Fibroblast of pulmonary artery (primary cell): ENCODE measurements at regions not wholly inside any gene's neighbourhood (a gene's known extent, or its start where the extent isn't known, plus 50 kb on each side); places are given as distances from the start of the nearest gene placed in this dataset.

ENCODE experiments used
- DNase-seq: peaks from one replicate; pipeline ENCODE4 v3.0.0-alpha.2; 2010; ENCODE audit warnings: low read depth
- H3K4me3 ChIP-seq: replicated peaks from 2 replicates; pipeline ENCODE4 v1.5.1; 2011; ENCODE audit warnings: low read depth, mild to moderate bottlenecking, control low read depth, low read length, moderate library complexity
- TF ChIP-seq, protein P1 (sequence below): IDR thresholded peaks from 2 replicates; pipeline ENCODE4 v1.5.1; 2011; ENCODE audit warnings: mild to moderate bottlenecking, control low read depth, low read length, inconsistent platforms; ENCODE audit errors: missing control alignments

DNA sequence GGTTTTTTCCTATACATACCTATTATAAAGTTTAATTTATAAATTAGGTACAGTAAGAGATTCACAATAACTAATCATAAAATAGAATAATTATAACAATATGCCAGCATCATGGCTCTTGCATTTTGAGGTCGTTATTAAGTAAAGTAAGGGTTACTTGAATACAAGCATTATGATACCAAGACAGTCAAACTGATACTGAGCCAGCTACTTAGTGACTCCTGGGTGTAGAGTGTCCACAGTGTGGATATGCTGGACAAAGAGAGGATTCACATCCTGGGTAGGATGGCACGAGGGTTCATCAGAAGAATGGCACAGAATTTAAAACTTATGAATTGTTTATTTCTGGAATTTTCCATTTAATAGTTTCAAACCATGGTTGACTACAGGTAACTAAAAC lies 157.2 kb upstream of the IL12A start:
- no peak for DNase-seq
- H3K4me3 ChIP-seq = no peak overlapping the region

DNA sequence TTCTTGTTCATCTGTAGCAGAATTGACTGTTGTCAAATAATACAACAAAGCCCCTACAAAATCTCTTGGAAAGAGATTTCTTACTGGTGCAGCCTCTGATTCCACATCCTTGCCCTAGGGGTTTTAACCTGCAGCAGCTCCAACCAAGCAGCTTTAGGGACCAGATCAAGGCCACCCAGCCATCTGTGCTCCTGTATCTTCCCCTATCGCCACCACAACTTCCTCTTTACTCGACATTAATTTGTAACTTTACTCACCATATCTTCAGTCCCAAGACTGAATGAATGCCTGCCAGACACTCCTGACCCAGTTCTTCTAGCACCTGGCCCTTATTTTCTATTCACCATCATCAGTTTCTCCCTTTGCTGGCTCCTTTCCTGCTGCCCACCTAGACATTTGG lies 156.6 kb upstream of the IL12A start:
- TF ChIP-seq, protein P1, sequence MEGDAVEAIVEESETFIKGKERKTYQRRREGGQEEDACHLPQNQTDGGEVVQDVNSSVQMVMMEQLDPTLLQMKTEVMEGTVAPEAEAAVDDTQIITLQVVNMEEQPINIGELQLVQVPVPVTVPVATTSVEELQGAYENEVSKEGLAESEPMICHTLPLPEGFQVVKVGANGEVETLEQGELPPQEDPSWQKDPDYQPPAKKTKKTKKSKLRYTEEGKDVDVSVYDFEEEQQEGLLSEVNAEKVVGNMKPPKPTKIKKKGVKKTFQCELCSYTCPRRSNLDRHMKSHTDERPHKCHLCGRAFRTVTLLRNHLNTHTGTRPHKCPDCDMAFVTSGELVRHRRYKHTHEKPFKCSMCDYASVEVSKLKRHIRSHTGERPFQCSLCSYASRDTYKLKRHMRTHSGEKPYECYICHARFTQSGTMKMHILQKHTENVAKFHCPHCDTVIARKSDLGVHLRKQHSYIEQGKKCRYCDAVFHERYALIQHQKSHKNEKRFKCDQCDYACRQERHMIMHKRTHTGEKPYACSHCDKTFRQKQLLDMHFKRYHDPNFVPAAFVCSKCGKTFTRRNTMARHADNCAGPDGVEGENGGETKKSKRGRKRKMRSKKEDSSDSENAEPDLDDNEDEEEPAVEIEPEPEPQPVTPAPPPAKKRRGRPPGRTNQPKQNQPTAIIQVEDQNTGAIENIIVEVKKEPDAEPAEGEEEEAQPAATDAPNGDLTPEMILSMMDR = no peak
- H3K4me3 ChIP-seq = no peak overlapping the region
- no peak for DNase-seq

More for the DNA sequence above, 157.2 kb upstream of the IL12A start:
- TF ChIP-seq, protein P1 = no peak

DNA sequence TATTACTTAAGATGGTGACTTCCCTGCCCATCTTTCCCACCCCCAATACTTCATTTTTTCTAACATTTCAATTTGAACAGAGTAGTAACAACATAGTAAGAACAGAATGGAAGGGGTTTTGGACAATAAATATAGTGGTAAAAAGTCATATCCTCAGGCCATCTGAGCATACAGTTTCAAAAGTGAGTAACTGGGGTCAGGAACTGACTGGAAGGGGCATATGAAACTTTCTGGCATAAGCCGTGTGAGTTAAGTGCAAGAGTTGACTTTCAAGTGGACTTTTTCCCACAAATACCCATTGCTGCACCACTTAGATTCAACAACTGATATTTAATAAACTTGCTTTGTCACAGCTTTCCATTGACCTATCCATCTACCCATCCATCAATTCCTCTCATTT lies 153.5 kb upstream of the IL12A start:
- DNase-seq = no peak
- H3K4me3 ChIP-seq = no peak overlapping the region
- TF ChIP-seq, protein P1 = no peak

DNA sequence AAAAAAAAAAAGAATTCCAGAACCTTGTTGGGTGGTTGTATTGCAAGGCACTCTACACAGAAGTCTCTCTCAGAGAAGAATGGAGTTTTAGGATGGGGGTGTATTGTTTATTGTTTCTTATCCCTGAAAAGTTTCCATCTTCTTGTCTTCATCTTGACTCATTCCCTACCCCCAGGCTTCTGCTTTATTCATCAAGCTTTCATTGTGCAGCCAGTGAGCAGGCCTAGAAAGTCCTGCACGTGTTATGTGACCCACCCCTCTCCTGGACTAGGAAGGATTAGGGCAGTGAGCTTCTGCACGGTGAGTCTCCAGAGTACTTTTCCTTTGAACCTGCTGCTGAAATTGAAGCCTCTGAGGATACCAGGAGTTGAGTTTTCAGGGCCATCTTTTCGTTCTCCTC lies 150.9 kb upstream of the IL12A start:
- no peak overlapping the region for H3K4me3 ChIP-seq
- TF ChIP-seq, protein P1 = no peak
- DNase-seq = no peak

DNA sequence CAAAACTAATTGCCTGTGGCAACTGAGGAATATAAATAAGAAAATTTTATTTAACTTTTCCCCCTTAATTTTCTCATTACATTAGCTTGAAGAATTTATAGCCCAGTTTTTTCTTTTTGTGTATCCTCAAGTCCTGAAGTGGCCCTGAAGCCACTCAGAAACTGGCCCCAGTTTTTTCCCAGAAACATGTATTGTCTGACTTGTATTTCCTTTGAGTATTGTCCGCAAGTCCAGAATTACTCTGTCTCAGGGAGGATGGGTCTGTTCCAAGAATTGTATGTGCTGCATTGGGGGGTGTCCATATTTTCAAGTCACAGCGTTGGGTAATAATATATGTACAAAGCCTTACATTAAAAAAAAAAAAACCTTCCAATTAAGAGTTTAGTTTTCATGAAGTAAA lies 149.7 kb upstream of the IL12A start:
- TF ChIP-seq, protein P1 = no peak
- no peak for DNase-seq

DNA sequence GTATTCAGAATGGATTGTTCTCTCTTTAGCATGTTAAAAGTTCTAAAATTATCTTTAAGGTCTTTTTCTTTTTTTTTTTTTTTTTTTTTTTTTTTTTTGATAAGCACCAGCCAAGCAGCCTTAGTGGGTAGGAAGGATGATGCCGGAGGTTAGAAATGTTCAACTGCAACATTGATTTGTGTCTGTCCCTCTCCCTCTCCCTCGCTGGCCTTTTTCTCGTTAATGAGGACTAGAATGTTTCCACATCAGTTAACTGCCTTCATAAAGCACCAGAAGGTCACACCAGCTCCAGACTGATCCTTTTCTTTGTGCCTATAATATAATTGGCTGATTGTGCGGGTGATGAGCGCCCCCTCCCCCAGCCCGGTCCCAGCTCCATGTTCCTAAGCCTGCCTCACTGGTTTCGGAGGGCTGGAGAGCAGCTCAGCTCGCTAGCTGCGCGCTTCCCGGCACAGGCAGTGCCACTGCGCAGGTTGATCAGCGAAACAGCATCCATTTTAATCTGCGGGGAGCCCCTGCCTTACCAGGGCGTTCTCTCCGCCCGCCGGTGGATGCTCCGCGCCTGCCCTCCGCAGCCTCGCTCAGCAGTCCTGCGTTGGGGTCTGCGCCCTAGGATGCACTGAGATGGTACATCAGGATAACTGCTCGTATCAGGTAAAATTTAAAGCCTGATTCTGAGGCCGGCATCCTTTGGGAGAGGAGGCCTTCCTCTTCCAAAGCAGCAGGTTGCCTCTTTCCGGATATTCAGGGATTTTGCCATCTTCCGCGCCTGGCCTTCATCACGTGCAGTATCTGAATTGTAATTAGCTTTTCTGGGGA lies 148.9 kb upstream of the IL12A start, which contains the start of gene SCHIP1:
TSS of gene SCHIP1 (plus strand) at position 301 of the 819 bp plus-strand sequence.
- no peak within 1 kb of the TSS for H3K4me3 ChIP-seq
- DNase-seq = no peak
- TF ChIP-seq, protein P1 = no peak

More for the DNA sequence above, 149.7 kb upstream of the IL12A start:
- no peak overlapping the region for H3K4me3 ChIP-seq
